Peyer's patch (tissue), 4 donors: ENCODE measurements at regions not wholly inside any gene's neighbourhood (a gene's known extent, or its start where the extent isn't known, plus 50 kb on each side); places are given as distances from the start of the nearest gene placed in this dataset.

Experiments
- POLR2A ChIP-seq, 2 donors: fragments of 450-650 bp; IDR thresholded peaks; one replicate each; pipeline ENCODE4 v1.5.1; 2017; ENCODE audit warnings: antibody characterized with exemption in 2 of 2, mild to moderate bottlenecking in 2 of 2, moderate library complexity in 2 of 2
- TF ChIP-seq, protein P1 (sequence below), 6 experiments: fragments of 450-650 bp in 4 of 6; fragments of 200-600 bp in 2 of 6; sonication (generic) in 1 of 6; IDR thresholded peaks; one replicate each; pipeline ENCODE4 v1.5.1; 2017 to 2019; ENCODE audit warnings: antibody characterized with exemption in 6 of 6, mild to moderate bottlenecking in 3 of 6, moderate library complexity in 1 of 6

DNA sequence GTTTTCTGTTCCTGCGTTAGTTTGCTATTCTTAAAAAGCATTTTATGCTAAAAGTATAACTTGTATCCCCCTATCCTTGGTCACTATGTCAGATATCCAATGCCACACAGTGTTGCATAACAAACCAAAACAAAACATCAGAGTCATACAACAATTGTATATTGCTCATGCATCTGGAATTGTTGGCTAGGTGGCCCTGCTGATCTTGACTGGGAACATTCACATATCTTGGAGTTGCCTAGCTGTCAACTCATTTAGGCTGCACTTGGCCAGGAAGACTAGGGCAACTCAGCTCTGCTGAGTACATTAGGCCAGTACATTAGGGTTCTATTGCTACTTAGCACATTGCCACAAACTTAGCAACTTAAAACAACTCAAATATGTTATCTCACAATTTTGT, 706.5 kb upstream of the UBE2E2 start:
- TF ChIP-seq, protein P1, sequence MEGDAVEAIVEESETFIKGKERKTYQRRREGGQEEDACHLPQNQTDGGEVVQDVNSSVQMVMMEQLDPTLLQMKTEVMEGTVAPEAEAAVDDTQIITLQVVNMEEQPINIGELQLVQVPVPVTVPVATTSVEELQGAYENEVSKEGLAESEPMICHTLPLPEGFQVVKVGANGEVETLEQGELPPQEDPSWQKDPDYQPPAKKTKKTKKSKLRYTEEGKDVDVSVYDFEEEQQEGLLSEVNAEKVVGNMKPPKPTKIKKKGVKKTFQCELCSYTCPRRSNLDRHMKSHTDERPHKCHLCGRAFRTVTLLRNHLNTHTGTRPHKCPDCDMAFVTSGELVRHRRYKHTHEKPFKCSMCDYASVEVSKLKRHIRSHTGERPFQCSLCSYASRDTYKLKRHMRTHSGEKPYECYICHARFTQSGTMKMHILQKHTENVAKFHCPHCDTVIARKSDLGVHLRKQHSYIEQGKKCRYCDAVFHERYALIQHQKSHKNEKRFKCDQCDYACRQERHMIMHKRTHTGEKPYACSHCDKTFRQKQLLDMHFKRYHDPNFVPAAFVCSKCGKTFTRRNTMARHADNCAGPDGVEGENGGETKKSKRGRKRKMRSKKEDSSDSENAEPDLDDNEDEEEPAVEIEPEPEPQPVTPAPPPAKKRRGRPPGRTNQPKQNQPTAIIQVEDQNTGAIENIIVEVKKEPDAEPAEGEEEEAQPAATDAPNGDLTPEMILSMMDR (IDR thresholded peaks at IDR 0.05) = no peak
- no peak for TF ChIP-seq POLR2A (IDR thresholded peaks at IDR 0.05)
